Endothelial cell of umbilical vein (primary cell): ENCODE measurements at regions not wholly inside any gene's neighbourhood (a gene's known extent, or its start where the extent isn't known, plus 50 kb on each side); places are given as distances from the start of the nearest gene placed in this dataset.

Source experiments
- BruUV-seq: library from RNA; stranded (reverse); fragments of 400-500 nt; replicated peaks from 2 replicates; lab custom pipeline; 2021; lab: Mats Ljungman, UMichigan
- CTCF ChIA-PET: fragments of 300-600, 350-600 bp; sonication (Branson Sonifier 250); formaldehyde crosslinking; loops from one replicate; lab custom pipeline; 2021; ENCODE audit warnings: antibody characterized with exemption, inconsistent platforms; lab: Charles Lee
- POLR2A ChIA-PET: fragments of 300-600, 350-600 bp; sonication (Branson Sonifier 250); formaldehyde crosslinking; loops from one replicate; lab custom pipeline; 2021; ENCODE audit warnings: antibody characterized with exemption, inconsistent platforms; lab: Charles Lee
- DNase-seq: peaks from one replicate; pipeline ENCODE4 v3.0.0-alpha.2; 2011; ENCODE audit warnings: low read depth, low spot score
- FAIRE-seq: peaks from 2 replicates; lab custom pipeline; 2011; peaks lifted over from hg19 to GRCh38; lab: Jason Lieb, UNC
- H2AFZ ChIP-seq: 2 replicates; pipeline ENCODE4 v1.6.0; 2012; ENCODE audit warnings: low read depth, low read length, control low read depth, inconsistent platforms
- H3K27ac ChIP-seq: 2 replicates; pipeline ENCODE4 v1.5.1; 2011; ENCODE audit warnings: low read depth, mild to moderate bottlenecking, control low read depth, low read length, moderate library complexity; ENCODE audit not compliant: insufficient read depth
- H3K27me3 ChIP-seq, 2 experiments: 2 replicates each; pipeline versions ENCODE4 v1.6.0 to v1.6.1; 2011; ENCODE audit warnings: low read length in 2 of 2, mixed read lengths in 1 of 2; ENCODE audit not compliant: control insufficient read depth in 2 of 2, insufficient read depth in 2 of 2
- H3K36me3 ChIP-seq, 2 experiments: 2 replicates in 1 of 2; 3 replicates in 1 of 2; pipeline ENCODE4 v1.5.1; 2011; ENCODE audit warnings: low read length in 2 of 2, mild to moderate bottlenecking in 1 of 2, moderate library complexity in 1 of 2; ENCODE audit not compliant: control insufficient read depth in 2 of 2, insufficient read depth in 2 of 2; ENCODE audit errors: extremely low read depth in 1 of 2
- H3K4me1 ChIP-seq: 3 replicates; pipeline ENCODE4 v1.5.1; 2011; ENCODE audit warnings: mild to moderate bottlenecking, low read length; ENCODE audit not compliant: control insufficient read depth, insufficient read depth; ENCODE audit errors: extremely low read depth
- H3K4me2 ChIP-seq: 2 replicates; pipeline ENCODE4 v1.6.1; 2011; ENCODE audit warnings: low read length, control low read depth, mixed read lengths; ENCODE audit not compliant: insufficient read depth
- H3K4me3 ChIP-seq, 3 experiments: fragments of 200-600 bp in 1 of 3; sonication (generic), shearing (Covaris generic) in 1 of 3; replicated peaks in 1 of 3; 2 replicates each; pipeline ENCODE4 v1.5.1; 2011 to 2016; ENCODE audit warnings: control low read depth in 3 of 3, low read length in 3 of 3, mild to moderate bottlenecking in 2 of 3, inconsistent platforms in 1 of 3, low read depth in 1 of 3, moderate library complexity in 1 of 3; ENCODE audit not compliant: insufficient read depth in 1 of 3
- H3K79me2 ChIP-seq: 2 replicates; pipeline ENCODE4 v1.6.0; 2012; ENCODE audit warnings: low read length, inconsistent platforms; ENCODE audit not compliant: control insufficient read depth, insufficient read depth
- H3K9ac ChIP-seq: replicated peaks from 2 replicates; pipeline ENCODE3; 2011; ENCODE audit warnings: low read length, control low read depth; ENCODE audit not compliant: insufficient read depth; ENCODE audit errors: extremely low read depth
- H3K9me1 ChIP-seq: replicated peaks from 3 replicates; pipeline ENCODE4 v1.6.0; 2011; ENCODE audit warnings: mild to moderate bottlenecking, low read length; ENCODE audit not compliant: control insufficient read depth, insufficient read depth; ENCODE audit errors: extremely low read depth
- H3K9me3 ChIP-seq: replicated peaks from 2 replicates; pipeline ENCODE4 v1.5.1; 2012; ENCODE audit warnings: low read length, inconsistent platforms; ENCODE audit not compliant: control insufficient read depth, insufficient read depth
- H4K20me1 ChIP-seq: replicated peaks from 2 replicates; pipeline ENCODE3; 2011; ENCODE audit warnings: mild to moderate bottlenecking, low read length; ENCODE audit not compliant: control insufficient read depth, insufficient read depth; ENCODE audit errors: extremely low read depth
- CTCF ChIP-seq, 2 donors: IDR thresholded peaks; 1 replicate in 1 of 2; 2 replicates in 1 of 2; pipeline ENCODE4 v1.5.1; 2011; ENCODE audit warnings: low read length in 2 of 2, mild to moderate bottlenecking in 2 of 2, moderate library complexity in 2 of 2, control low read depth in 1 of 2, inconsistent platforms in 1 of 2, low read depth in 1 of 2; ENCODE audit not compliant: insufficient read depth in 1 of 2; ENCODE audit errors: extremely low read depth in 1 of 2
- EZH2 ChIP-seq: IDR thresholded peaks from 2 replicates; pipeline ENCODE4 v1.6.1; 2012; ENCODE audit warnings: borderline replicate concordance, low read depth, mild to moderate bottlenecking, moderate library complexity, low read length, inconsistent platforms; ENCODE audit not compliant: severe bottlenecking
- FOS ChIP-seq: IDR thresholded peaks from 2 replicates; pipeline ENCODE4 v1.6.1; 2011; ENCODE audit warnings: mild to moderate bottlenecking, low read length, moderate library complexity, borderline replicate concordance; ENCODE audit not compliant: insufficient read depth
- GATA2 ChIP-seq: IDR thresholded peaks from 2 replicates; pipeline ENCODE4 v1.7.0; 2011; ENCODE audit warnings: low read depth, mild to moderate bottlenecking, moderate library complexity, mixed read lengths, low read length; ENCODE audit not compliant: insufficient read length, insufficient read depth
- JUN ChIP-seq: IDR thresholded peaks from 2 replicates; pipeline ENCODE4 v1.6.1; 2011; ENCODE audit warnings: borderline replicate concordance, low read depth; ENCODE audit not compliant: insufficient read length, insufficient read depth
- POLR2A ChIP-seq: IDR thresholded peaks from 2 replicates; pipeline ENCODE4 v1.6.1; 2012; ENCODE audit warnings: low read depth, mild to moderate bottlenecking, control low read depth, low read length
- POLR2AphosphoS5 ChIP-seq: IDR thresholded peaks from 2 replicates; pipeline ENCODE4 v1.6.1; 2012; ENCODE audit warnings: low read depth, mild to moderate bottlenecking, control low read depth, low read length, moderate library complexity; ENCODE audit not compliant: insufficient read depth
- dilution Hi-C: fragments of 300-500 bp; cut with MboI; formaldehyde crosslinking; loops from one replicate; pipeline ENCODE4 v1.15.0; 2019; ENCODE audit warnings: low sequenced_read_pairs; ENCODE audit not compliant: extremely low pct_ligation_motif_present
- intact Hi-C: fragments of 100-400 bp; cut with micrococcal nuclease; formaldehyde crosslinking; loops from one replicate; pipeline ENCODE4 v1.10.0; 2022
- TF ChIP-seq, protein P1 (sequence below): IDR thresholded peaks from 2 replicates; pipeline ENCODE4 v1.6.1; 2011; ENCODE audit not compliant: insufficient read depth, insufficient read length

DNA sequence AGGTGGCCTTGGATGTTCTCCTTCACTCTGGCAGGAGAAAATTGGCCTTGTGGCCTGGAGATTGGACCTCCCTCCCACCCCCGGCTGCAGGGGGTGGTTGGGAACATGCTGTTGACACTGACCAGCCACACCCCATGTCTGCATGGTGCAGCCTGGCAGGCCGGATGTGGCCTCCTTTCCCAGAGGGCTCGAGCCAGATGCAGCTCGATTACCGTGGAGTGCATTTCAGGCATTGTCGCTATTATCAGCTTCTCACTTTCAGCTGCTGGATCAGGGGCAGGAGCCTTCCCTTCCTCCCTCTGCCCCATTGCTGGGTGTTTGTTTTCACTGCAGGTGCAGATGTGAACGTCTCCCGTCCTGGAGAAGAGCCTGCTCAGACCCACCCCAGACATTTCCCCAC is 211.0 kb upstream of the SIX2 start:
- Histone ChIP-seq H3K4me3 (no peak overlapping the region), H2AFZ (no peak overlapping the region), H3K27me3 (no peaks in the 10 kb centered on the region), H4K20me1 (no peaks in the 10 kb centered on the region), H3K27ac (no peak overlapping the region), H3K79me2 (no peaks in the 10 kb centered on the region), H3K4me2 (no peak overlapping the region), H3K36me3 (no peaks in the 10 kb centered on the region), H3K9me3 (no peaks in the 10 kb centered on the region), H3K4me1 (peaks cover 4% of the 10 kb centered on the region), H3K9ac (no peak overlapping the region), H3K9me1 (no peaks in the 10 kb centered on the region)
- TF ChIP-seq, protein P1, sequence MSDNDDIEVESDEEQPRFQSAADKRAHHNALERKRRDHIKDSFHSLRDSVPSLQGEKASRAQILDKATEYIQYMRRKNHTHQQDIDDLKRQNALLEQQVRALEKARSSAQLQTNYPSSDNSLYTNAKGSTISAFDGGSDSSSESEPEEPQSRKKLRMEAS = no peak
- TF ChIP-seq POLR2AphosphoS5 (no peak), JUN (no peak), GATA2 (no peak), EZH2 (no peak), FOS (no peak), POLR2A (no peak), CTCF (IDR thresholded peaks at IDR 0.05; ENCODE audit: extremely low read depth in 1 of 2, insufficient read depth in 1 of 2, low read depth in 1 of 2, low read length in 2 of 2) (no peak)
- POLR2A ChIA-PET = no interaction called here
- BruUV-seq = no TSS peak
- DNase-seq = no peak
- CTCF ChIA-PET = interaction anchor here (1.2 kb wide), 1 partner anchor 13 kb away, joined by 3 read pairs; no protein-coding TSS in a partner anchor
- intact Hi-C loops = no loop called here
- dilution Hi-C loops = no loop called here
- no peak for FAIRE-seq
